ENCODE measurements at regions not wholly inside any gene's neighbourhood (a gene's known extent, or its start where the extent isn't known, plus 50 kb on each side); places are given as distances from the start of the nearest gene placed in this dataset.
A peak's percentile ranks its signal among the peaks of the same experiment; 100 is the strongest.

- intact Hi-C loops (cut with DNase I; ENCODE audit: low total_unique reads): no loop called here
- Histone ChIP-seq H3K27me3 (replicated peaks in 1 of 7) (peaks cover 0 to 14% (median 0%) of the 10 kb centered on the region in 7 donors), H3K4me1 (peaks cover 24 to 93% (median 65%) of the 10 kb centered on the region in 6 donors), H3K27ac (peak overlapping the region; percentile 67 to 92 (median 84)), H3K9me3 (no peaks in the 10 kb centered on the region), H3K4me3 (no peak overlapping the region), H3K36me3 (no peaks in the 10 kb centered on the region)
- WGBS, 5 donors: 56 to 64% (median 57%) methylated on average over 3 of the region's 3 CpGs
- TF ChIP-seq POLR2AphosphoS5 (IDR thresholded peaks at IDR 0.05) (no peak), POLR2A (IDR thresholded peaks at IDR 0.05) (no peak), CTCF (IDR thresholded peaks at IDR 0.05 in 8 of 11, conservative IDR thresholded peaks at IDR 0.05 in 3 of 11) (no peak)
- DNase-seq: no peak
Measured at GRCh38 chr21:39005502-39005787, 177.8 kb downstream of the PSMG1 start.

GRCh38 chr21:39004634-39005501 lies 178.4 kb downstream of the PSMG1 start:
- Histone ChIP-seq H3K27ac (peak overlapping the region; percentile 67 to 92 (median 84)), H3K9me3 (no peaks in the 10 kb centered on the region), H3K4me1 (peaks cover 24 to 93% (median 71%) of the 10 kb centered on the region in 6 donors), H3K27me3 (replicated peaks in 1 of 7) (peaks cover 0 to 20% (median 0%) of the 10 kb centered on the region in 7 donors), H3K4me3 (peak overlapping the region in 1 of 8 donors; percentile 31), H3K36me3 (no peaks in the 10 kb centered on the region)
- TF ChIP-seq CTCF (IDR thresholded peaks at IDR 0.05 in 8 of 11, conservative IDR thresholded peaks at IDR 0.05 in 3 of 11): no peak
- peak in 2 of 3 donors; percentile 57 to 75 for TF ChIP-seq POLR2AphosphoS5 (IDR thresholded peaks at IDR 0.05)
- TF ChIP-seq POLR2A (IDR thresholded peaks at IDR 0.05): no peak
- 10 to 22% (median 14%) methylated on average over 19 to 20 of the region's 23 CpGs for WGBS, 5 donors
- no peak for DNase-seq
- intact Hi-C loops (cut with DNase I; ENCODE audit: low total_unique reads): no loop called here

GRCh38 chr21:39003982-39004633 lies 179.1 kb downstream of the PSMG1 start:
- WGBS, 5 donors: 32 to 47% (median 35%) methylated on average over 9 of the region's 9 CpGs
- intact Hi-C loops (cut with DNase I; ENCODE audit: low total_unique reads): no loop called here

More at GRCh38 chr21:39003982-39004633, 179.1 kb downstream of the PSMG1 start:
- peak in 1 of 3 donors; percentile 72 for TF ChIP-seq POLR2AphosphoS5 (IDR thresholded peaks at IDR 0.05)
- no peak for TF ChIP-seq CTCF (IDR thresholded peaks at IDR 0.05 in 8 of 11, conservative IDR thresholded peaks at IDR 0.05 in 3 of 11)
- H3K4me1 ChIP-seq: peaks cover 24 to 96% (median 71%) of the 10 kb centered on the region in 6 donors
- DNase-seq: no peak
- peak overlapping the region in 1 of 8 donors; percentile 31 for H3K4me3 ChIP-seq
- no peaks in the 10 kb centered on the region for H3K36me3 ChIP-seq
- H3K27ac ChIP-seq: peak overlapping the region; percentile 66 to 92 (median 82)
- H3K27me3 ChIP-seq (replicated peaks in 1 of 7): peaks cover 0 to 25% (median 0%) of the 10 kb centered on the region in 7 donors
- no peaks in the 10 kb centered on the region for H3K9me3 ChIP-seq
